NCI-H2227 (cell line): ENCODE measurements at regions not wholly inside any gene's neighbourhood (a gene's known extent, or its start where the extent isn't known, plus 50 kb on each side); places are given as distances from the start of the nearest gene placed in this dataset.

Source experiments
- DNase-seq: peaks from one replicate; lab custom pipeline; 2025; ENCODE audit not compliant: unreplicated experiment; lab: John Stamatoyannopoulos, UW

DNA sequence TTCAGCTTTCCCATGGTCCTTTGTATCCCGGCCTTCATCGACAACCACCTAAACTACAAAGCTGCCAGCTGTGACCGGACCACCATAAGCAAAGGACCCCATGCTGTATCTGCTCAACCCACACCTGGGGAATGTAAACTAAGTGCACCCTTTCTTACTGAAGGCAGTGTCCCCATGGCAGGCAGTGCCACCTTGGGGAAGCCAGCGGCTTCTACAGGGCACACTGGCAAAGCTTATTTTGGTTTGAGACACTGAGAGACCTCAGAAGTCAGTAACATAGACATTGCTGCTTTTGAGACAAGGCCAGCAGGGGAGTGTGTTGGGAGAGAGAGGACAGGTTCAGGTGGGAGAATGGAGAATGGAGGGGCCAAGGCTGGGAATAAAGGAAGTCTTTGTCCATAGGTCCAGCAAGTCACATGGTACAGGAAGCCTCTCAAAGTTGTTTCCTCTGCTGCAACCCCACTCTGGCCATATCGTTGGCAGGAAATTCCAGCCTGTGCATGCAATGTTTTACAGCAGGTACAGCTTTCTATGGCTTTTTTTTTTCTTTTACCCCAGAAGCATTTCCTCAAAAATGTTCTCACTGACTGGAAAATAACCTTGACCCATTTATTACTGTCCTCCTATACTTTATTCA is 85.9 kb upstream of the NPVF start:
- no peak for DNase-seq

DNA sequence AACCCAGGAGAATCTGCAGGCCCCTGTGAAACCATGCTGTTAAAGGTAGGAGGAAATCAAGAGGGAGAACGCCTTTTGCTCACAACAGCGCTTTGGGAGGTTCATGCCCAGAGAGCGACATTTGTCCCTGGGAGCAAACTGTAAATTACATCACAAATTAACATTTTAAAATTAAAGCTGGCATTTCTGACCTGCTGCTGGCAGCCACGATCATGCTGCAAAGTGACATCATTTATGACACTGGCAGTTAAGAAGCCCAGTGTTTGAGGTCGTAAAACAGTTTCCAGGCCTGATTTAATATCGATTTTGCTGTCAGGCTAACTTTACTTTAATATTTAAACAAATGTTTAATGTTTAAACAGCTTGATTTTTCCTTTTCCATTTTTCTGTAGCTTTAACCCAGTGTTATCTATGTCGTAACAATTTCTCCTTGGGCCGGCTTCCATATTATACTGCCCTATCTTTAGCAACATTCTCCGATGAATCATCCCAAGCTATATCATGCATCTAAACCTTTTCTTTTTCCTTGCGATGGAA is 86.5 kb upstream of the NPVF start:
- DNase-seq, result no peak

DNA sequence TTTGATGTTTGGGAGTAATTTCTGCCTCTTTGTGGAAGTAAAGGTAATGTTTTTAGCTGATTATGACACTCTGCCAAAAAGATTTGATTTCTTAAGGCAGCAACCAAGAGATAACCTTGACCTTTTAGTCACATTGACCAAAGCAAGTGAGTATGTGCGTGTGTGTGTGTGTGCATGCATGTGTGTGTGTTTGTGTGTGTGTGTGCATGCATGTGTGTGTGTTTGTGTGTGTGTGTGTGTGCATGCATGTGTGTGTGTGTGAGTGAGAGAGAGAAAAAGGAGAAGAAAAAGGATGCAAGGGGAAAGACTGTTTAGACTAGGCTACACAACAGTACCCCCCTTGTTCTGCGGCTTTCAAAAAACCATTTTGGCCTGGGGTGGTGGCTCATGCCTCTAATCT is 88.1 kb upstream of the NPVF start:
- no peak for DNase-seq

DNA sequence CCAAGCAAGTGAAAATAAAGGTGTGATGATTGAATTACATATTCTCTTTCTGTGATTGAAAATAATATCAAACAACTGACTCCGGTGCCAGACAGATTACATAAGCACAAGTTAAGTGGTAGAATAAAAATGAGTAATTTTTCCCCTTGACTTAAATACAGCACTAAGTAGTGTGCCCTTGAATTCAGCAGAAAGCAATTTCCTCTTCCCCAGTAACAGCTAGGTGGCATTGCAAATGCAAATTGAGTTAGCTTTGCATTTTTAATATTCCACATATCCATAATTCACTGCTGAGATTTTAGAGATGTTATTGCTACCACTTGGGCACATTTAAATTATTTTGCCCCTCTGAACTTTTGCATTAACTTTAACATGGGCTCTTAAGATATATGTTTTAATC is 89.8 kb upstream of the NPVF start:
- no peak for DNase-seq

DNA sequence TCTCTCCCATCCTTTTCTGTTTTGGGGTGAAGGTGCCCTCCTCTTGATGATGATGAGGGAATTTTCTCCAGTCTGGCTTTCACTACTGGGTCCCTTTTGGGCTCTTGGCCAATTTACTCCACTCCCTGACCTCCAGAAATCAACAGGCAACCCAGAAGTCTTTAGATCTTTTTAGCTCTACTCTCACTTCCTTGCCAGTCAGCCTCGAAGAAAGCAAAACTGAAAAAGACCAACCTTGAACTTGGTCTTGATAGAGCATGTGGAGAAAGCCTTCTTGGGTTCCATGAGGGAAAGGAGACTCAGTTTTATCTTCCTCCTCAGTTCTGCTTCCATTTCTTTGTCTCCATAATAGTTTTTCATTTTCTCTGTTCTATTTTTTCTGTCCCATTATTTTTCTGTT is 91.4 kb upstream of the NPVF start:
- no peak for DNase-seq

DNA sequence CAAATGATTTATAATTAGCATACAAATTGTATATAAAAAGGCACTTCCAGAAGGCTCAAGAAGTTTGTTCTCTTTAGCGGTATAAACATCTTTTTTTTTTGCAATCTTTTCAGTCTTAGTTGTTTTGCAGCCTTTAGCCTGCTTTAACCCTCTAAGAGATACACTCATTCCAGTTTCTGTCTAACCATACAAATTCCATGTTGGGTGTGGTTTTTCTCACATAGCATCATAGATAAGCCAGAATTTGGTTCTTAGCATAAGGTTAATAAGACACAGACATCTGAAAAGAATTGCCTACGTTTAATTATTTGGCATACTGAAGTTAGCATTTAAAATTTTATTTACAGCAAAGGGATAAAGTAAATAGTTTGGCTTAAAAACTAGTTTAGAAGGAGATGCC is 92.5 kb upstream of the NPVF start:
- DNase-seq, result no peak

DNA sequence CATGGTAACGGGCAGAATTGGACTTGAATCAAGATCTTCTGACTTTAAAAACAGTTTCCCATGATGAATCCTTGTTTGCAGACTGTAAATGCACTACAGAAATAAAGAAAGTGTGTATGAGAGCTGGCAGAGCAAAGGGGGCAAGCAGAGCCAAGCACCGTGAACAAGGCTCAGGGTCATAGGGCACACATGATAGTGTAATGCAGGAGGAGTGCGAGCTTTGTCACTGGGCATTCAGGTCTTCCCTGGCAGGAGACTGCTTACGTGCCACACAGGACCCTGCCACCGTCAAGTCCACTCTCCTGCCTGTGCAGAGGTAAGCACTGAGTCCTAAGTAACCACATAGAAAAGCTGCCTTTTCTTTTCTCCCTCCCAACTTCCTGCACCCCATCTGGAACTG is 93.1 kb upstream of the NPVF start:
- DNase-seq, result no peak

DNA sequence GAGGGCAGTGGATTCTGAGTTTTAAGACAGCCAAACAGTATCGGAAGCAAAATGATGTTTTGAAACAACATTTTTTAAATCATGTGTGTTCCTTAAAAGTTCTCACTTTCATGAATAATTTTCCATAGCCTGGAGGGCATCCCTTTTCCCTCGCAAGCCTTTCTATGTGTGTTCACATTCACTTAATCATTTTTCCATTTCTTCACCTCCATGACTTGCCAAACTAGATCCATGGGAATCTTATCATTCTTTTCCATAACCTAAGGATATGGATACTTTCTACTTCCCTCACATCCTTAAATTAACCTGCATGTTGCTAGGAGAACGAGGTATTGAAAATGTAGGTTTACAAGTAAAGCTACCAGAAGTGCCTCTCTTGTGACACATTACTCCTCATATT is 94.2 kb upstream of the NPVF start:
- no peak for DNase-seq

DNA sequence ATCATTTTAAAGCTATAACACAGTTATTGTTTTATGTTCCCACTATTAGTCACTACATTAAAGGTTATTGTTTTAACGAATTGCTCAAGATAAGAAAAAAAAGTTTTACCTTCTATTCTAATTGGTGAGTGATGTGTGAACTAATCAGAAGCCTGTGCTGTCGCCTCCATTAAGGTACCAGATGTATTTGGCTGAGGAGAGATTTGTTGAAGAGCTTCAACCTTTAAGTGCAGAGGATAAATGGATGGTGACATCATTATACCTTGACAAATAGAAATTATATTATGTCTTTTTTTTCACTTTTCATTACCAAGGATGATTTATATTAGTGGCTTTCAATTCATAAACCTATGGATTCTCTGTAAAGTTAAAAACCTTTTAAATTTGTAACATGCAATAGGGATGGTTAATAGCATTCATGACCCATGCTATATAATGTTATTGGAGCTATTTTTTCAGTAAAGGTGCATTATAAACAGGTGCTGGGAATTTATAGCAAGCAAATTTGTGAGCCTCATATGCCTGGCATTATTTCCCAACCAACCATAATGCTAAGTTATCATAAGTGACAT is 97.0 kb upstream of the NPVF start:
- DNase-seq, result no peak

DNA sequence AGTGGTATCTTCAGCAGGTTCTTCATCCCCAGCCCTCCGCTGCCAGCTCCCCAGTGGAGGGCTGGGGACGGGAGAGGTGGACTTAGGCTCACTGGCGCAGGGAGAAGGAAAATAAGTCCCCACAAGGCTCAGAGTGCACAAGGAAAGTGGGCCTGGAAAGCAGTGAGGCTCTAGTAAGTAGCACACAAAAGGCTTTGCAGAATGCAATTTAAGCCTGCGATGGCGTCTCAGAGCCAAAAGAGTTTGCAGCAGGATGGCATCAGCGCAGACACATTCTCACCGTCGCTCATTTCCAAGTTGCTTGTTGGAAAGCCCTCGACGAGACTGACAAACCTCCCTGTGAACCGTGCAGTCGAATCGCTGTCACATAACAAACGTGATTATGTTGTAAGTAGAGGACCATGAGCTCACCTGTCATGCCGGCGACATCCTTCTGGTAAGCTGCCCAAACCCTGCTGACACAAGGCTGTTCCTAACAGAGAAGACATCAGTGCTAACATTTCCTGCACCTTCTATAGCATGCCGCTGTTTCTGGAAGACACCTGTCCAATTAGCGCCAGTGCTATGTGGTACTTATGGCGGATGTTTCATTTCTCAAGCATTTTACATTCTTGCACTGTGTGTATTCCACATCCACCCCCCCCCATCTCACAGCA is 98.3 kb upstream of the NPVF start:
- DNase-seq, result no peak

DNA sequence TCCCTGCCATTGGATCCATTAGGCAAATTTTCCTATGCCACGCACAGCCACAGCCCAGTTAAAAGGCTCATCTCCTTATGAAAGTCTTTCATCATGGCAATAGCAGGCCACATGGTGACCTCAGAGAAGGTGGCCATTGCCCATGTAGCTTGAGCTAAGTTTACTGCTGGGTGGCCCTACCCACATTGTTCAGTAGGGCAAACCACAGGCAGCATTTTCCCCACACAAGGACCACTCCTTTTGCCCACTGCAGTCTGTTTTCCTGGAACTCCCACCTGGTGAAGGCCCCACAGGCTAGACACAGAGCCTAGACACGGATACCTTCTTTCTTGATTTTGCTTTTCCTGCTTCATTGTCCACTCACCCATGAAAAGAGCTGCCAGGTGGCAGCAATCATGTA is 101.5 kb upstream of the NPVF start:
- no peak for DNase-seq

DNA sequence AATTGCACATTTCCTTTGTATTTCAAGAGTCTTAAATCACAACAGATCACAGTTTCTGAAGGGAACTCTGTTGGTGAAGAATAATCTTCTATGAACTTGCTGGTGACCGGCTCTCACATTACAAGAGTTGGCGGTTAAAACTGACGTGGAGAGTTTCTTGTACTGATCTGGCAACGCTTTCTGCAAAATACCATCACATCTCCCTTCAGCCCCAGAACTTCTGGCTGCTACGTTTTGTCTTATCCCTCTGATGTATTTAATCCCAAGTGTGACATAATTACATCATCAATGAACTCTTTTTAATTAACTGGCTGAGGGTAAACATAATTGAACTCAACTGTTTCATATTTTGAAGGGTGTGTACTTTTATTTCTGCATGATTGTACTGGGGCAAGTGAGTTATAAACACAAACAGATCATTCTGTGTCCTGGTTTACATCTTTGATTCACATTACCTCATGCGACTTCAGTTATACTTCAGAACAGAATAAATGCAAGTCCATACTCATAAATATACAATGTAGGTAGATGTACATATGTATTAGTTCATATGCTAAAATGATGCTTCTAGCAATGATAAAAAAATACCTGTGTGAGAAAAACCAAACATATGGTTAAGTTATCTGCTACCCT is 105.1 kb upstream of the NPVF start:
- DNase-seq, result no peak

DNA sequence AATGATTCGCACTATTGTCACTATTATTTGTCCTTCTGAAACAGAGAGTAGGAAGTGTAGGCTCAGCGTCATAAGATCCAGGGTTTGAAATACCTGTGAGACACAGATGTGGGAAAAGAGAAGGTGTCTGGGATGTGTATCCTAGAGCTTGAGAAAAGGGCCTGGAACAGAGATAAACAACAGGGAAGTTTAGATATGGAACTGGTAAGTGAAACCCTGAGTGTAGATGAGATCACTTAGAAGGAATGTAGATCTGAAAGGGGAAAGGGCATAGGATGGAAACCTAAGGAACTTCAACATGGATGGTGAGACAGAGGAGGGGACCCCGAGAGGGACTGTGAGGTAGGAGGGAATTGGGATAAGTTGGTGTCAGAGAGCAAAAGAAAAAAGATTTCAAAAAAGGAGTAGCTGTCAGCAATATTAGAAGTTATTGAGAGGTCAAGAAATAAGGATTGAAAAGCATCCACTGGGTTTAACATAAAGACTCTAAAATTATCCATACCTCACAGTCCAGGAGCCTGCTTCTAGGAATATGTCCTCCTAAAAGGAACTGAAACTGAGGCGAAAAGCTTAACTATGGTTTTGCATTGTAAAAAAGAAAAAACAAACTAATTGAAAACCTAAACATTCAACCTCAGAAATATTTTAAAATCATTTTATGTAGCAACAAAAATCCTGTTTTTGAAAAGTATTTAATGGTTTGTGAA is 119.2 kb upstream of the NPVF start:
- DNase-seq, result no peak

DNA sequence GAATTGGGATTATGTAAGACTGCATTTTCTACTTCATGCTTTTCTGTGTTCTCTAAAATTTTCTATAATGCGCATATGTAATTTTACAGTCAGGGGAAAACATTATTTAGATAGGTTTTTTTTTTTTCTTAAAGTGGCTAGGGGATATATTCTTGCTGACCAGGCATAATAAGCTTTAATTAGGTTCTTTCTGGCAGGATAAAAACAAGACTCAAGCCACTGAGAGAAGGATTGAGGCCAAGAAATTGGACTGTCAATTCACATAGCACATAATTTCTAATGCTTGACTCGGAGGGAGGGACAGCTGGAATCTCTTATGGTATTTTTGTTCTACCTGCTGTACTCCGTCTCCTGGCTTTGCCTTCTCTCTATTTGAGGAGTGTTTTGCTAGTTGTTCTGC is 119.8 kb upstream of the NPVF start:
- DNase-seq, result no peak

DNA sequence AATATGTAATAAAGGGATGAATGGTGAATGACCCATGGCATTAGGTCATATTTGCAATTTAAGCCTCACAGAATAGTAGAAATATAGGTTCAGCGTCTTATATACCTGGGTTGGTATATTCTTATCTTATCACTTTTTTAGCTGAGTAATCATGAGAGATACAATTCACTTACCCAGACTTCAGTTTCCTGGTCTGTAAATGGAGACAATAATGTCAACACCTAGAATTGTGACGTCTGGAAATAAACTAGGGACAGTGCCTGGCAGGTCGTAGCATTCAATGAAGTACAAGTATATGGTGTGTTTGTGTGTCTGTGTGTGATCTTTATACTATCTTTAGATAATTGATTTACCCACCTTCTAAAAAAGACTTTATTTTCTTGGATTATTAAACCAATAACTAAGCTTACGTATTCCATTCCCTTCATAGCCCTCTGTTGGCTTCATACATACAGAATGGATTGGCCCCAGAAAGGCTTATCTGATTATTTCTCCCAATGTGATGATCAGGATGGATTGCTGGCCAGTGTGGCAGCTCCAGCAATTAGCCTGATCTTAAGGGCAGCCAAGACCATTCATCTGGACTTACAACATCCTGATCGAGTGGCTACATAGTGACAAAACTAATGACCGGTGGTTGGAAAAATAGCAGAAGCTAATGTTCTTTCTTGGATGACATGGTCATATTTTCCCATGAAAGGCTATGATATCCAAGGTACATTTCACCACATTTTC is 121.2 kb upstream of the NPVF start:
- no peak for DNase-seq

DNA sequence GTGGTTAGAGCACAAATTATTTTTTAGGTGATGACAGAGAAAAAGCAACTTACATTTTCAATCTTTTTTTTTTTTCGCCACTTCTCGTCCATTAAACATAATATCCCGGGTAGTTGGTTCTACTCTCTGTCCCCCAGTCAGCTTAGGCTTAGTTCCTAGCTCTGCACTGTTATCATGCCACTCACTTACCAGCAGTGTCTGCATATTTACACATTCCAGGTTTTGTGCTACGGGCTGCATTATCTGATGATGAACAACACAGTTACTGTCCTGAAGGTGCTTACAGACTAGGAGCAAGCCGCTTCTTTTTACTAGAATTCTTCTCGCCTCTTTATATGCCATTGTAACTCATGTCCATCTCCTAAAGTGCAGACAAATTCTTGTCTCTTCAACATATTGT is 121.8 kb upstream of the NPVF start:
- DNase-seq, result no peak

DNA sequence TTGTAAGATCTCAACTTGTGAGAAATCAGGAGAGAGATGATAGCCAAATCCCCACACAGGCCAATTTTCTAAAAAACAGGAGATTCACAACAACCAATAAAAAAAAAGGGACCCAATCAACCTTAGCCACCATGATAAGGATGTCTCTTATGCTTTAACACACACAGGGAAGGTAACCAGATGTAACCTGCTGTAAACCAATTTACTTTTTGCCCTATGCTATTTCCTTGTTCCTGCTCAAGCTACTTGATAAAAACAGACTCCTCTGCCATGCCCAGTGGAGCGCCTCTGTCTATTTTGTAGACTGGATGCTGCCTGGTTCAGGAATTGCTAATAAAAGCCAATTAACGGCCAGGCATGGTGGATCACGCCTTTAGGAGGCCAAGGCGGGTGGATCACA is 123.5 kb upstream of the NPVF start:
- no peak for DNase-seq

DNA sequence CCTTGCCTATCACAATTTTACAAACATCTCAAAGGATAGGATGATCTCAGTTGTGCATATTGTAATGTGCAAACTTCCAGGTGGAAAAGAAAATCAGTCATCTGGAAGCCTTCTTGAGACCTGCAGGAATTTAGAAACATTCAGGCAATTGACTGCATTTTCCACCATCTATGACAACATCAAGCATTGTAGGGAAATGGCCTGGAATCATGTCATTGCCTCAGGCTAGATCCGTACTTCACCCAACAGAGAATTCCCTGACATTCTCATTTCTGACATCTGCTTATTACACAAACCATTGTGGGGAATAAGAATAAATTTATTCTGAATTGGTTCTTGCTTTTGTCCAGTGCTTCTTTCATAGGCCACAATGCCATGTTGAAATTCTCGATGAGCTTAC is 124.9 kb upstream of the NPVF start:
- DNase-seq, result no peak

DNA sequence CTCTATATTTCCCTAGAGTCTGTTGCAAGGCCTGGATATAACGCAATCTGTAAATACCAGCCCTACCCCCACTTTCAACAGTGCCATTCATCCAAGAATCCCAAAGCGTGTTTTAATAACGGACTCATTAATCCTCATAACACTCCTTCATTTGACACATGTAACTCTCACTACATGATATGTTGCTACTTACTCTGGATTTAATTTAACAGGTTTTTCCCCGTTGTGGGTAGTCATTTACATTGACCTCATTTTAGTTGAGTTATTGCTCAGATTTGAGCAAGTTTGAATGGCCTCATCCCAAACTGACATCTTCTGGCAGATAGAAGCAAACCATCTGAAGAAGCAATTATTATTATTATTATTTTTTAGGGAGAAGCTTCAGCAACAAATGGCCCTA is 125.4 kb upstream of the NPVF start:
- DNase-seq, result no peak

DNA sequence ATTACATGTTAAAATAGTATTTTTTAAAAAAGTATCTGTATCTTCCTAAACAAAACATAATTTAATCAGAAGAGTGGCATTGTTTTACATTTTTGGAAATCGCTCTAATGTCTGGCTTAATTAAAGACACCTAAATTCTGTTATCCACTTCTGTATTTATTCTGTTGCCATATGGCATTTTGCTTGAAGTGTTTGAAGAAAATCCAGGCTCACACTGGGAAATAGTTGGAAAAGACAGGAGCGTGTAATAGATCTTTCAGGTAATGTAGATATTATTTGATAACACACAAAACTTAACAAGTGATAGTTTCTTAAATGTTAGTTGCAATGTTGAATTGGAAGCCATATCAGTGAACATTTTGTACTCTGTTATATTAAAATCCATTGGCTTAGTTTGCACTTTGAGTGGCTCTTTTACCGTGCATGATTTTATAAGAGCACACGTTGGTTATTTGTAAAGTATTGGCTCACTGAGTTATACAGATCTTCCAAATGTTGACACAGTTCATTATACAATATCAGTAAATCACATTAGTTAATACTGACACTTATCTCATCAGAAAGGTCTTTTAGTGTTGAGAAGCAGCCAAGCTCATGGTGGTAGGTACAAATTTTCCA is 128.4 kb upstream of the NPVF start:
- DNase-seq, result no peak
